GM10266 (cell line): ENCODE measurements at regions not wholly inside any gene's neighbourhood (a gene's known extent, or its start where the extent isn't known, plus 50 kb on each side); places are given as distances from the start of the nearest gene placed in this dataset.

ENCODE experiments used
- DNase-seq: peaks from one replicate; pipeline ENCODE4 v3.0.0; 2012; ENCODE audit errors: extremely low spot score
- CTCF ChIP-seq: IDR thresholded peaks from 2 replicates; pipeline ENCODE4 v1.5.1; 2012; ENCODE audit warnings: mild to moderate bottlenecking, low read depth; ENCODE audit not compliant: control insufficient read depth, insufficient read depth; ENCODE audit errors: missing control alignments

GRCh38 chr18:51867767-51868166 is 472.2 kb upstream of the DCC start:
- TF ChIP-seq CTCF: no peak

GRCh38 chr18:51878724-51879123 is 461.3 kb upstream of the DCC start:
- no peak for TF ChIP-seq CTCF
- DNase-seq: no peak

More at GRCh38 chr18:51867767-51868166, 472.2 kb upstream of the DCC start:
- DNase-seq: no peak

- no peak for DNase-seq
- no peak for TF ChIP-seq CTCF
Measured at GRCh38 chr18:51879329-51879728, 460.7 kb upstream of the DCC start.

GRCh38 chr18:51881394-51881793 is 458.6 kb upstream of the DCC start:
- TF ChIP-seq CTCF: no peak
- no peak for DNase-seq

- no peak for TF ChIP-seq CTCF
- no peak for DNase-seq
Measured at GRCh38 chr18:51884039-51884438, 456.0 kb upstream of the DCC start.

- no peak for DNase-seq
Measured at GRCh38 chr18:51890762-51891161, 449.2 kb upstream of the DCC start.

GRCh38 chr18:51891876-51892275 is 448.1 kb upstream of the DCC start:
- no peak for DNase-seq
- TF ChIP-seq CTCF: no peak

More at GRCh38 chr18:51890762-51891161, 449.2 kb upstream of the DCC start:
- no peak for TF ChIP-seq CTCF
